NT2/D1 (cell line): ENCODE measurements at regions not wholly inside any gene's neighbourhood (a gene's known extent, or its start where the extent isn't known, plus 50 kb on each side); places are given as distances from the start of the nearest gene placed in this dataset.

Experiments used
- YY1 ChIP-seq: IDR thresholded peaks from 2 replicates; pipeline ENCODE4 v1.6.1; 2011; ENCODE audit not compliant: insufficient read length, insufficient read depth
- ZNF274 ChIP-seq: IDR thresholded peaks from 2 replicates; pipeline ENCODE4 v1.6.1; 2011; ENCODE audit warnings: mild to moderate bottlenecking, low read depth, low read length

DNA sequence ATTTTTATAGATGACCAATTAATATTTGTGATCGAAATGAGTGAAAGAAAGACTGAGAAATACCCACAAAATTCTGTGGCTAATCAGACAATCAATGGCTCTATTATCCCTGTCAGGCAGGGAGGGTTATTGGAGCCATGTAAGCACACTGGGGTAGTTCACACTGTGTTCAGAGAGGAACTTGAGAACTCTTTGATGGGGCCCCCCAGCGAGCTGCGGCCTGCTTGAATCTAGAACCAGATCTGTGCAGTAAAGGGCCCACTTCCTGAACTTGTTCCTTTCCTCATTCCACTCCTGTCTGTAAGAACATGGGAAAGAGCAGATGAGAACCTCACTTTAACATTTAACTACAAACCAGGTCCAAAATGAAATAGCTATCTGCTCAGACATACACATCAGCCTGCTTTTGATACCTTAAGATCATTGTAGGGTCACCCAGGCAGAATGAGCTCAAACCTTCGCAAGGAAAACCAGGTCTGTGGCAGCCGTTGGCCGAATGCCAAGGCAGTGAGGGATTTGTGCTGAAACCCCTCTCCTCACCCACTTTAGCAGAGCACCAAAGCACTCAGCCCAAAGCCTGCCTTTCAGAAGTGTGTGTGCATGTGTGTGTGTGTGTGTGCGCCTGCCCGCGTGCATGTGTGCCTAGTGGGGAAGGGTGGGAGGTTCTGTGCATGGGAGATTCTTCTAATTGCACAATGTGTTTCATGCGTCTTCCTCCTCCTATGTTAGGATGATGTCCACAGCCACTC lies 365.6 kb upstream of the MGMT start:
- TF ChIP-seq YY1 (no peak), ZNF274 (no peak)
